Panc1 (cell line): ENCODE measurements at regions not wholly inside any gene's neighbourhood (a gene's known extent, or its start where the extent isn't known, plus 50 kb on each side); places are given as distances from the start of the nearest gene placed in this dataset.

Source experiments
- ATAC-seq: fragments of 200-7000 bp; cut with Tn5 transposase; 2 replicates; pipeline ENCODE4 v1.9.1; 2020; ENCODE audit warnings: mild to moderate bottlenecking, moderate library complexity
- BruUV-seq: library from RNA; stranded (reverse); fragments of 400-500 nt; replicated peaks from 2 replicates; lab custom pipeline; 2021; lab: Mats Ljungman, UMichigan
- CTCF ChIA-PET: fragments of 300-600 bp; sonication (Branson Sonifier 250); formaldehyde crosslinking; loops from one replicate; lab custom pipeline; 2022; ENCODE audit warnings: antibody characterized with exemption; lab: Charles Lee
- POLR2A ChIA-PET: fragments of 300-600 bp; sonication (Branson Sonifier 250); formaldehyde crosslinking; loops from one replicate; lab custom pipeline; 2022; ENCODE audit warnings: antibody characterized with exemption; lab: Charles Lee
- DNase-seq: peaks from one replicate; pipeline ENCODE4 v3.0.0-alpha.2; 2010; ENCODE audit warnings: low read depth, low spot score
- H3K27ac ChIP-seq: 2 replicates; pipeline ENCODE4 v1.5.1; 2011; ENCODE audit warnings: mild to moderate bottlenecking, low read length, inconsistent platforms
- H3K27me3 ChIP-seq: fragments of 200-500 bp; sonication (Bioruptor generic); 2 replicates; pipeline ENCODE4 v1.6.0; 2014; ENCODE audit warnings: low read length, inconsistent platforms; ENCODE audit not compliant: control insufficient read depth, insufficient read depth
- H3K36me3 ChIP-seq: fragments of 200-500 bp; sonication (Bioruptor generic); 2 replicates; pipeline ENCODE4 v1.5.1; 2014; ENCODE audit warnings: inconsistent platforms, mild to moderate bottlenecking, low read length, moderate library complexity; ENCODE audit not compliant: control insufficient read depth, insufficient read depth
- H3K4me1 ChIP-seq: 2 replicates; pipeline ENCODE4 v1.5.1; 2011; ENCODE audit warnings: inconsistent platforms, mild to moderate bottlenecking, low read length, moderate library complexity; ENCODE audit not compliant: control insufficient read depth, insufficient read depth
- H3K4me3 ChIP-seq, 2 experiments: 2 replicates each; pipeline ENCODE4 v1.5.1; 2011 to 2012; ENCODE audit warnings: low read depth in 2 of 2, low read length in 2 of 2, mild to moderate bottlenecking in 2 of 2, inconsistent platforms in 1 of 2, moderate library complexity in 1 of 2
- H3K9me3 ChIP-seq: fragments of 200-500 bp; sonication (Bioruptor generic); 2 replicates; pipeline ENCODE4 v1.5.1; 2014; ENCODE audit warnings: low read depth, mild to moderate bottlenecking, inconsistent platforms, low read length, moderate library complexity; ENCODE audit not compliant: control insufficient read depth, insufficient read depth
- CTCF ChIP-seq: fragments of 450-650 bp; IDR thresholded peaks from 2 replicates; pipeline ENCODE4 v1.5.1; 2017; ENCODE audit warnings: mild to moderate bottlenecking
- POLR2AphosphoS5 ChIP-seq: IDR thresholded peaks from 2 replicates; pipeline ENCODE4 v1.6.1; 2012; ENCODE audit warnings: mild to moderate bottlenecking, low read depth, low read length, moderate library complexity
- REST ChIP-seq, 2 experiments: IDR thresholded peaks; 2 replicates each; pipeline ENCODE4 v1.6.1; 2011 to 2012; ENCODE audit warnings: low read depth in 2 of 2, control low read depth in 1 of 2, low read length in 1 of 2, mild to moderate bottlenecking in 1 of 2, moderate library complexity in 1 of 2; ENCODE audit not compliant: insufficient read depth in 1 of 2
- SIN3A ChIP-seq: IDR thresholded peaks from 2 replicates; pipeline ENCODE4 v1.6.1; 2012; ENCODE audit warnings: low read depth, mild to moderate bottlenecking, low read length, moderate library complexity, borderline replicate concordance; ENCODE audit not compliant: insufficient read depth
- TCF7L2 ChIP-seq: IDR thresholded peaks from 2 replicates; pipeline ENCODE4 v1.6.1; 2011; ENCODE audit warnings: mild to moderate bottlenecking, low read depth, low read length, inconsistent platforms
- in situ Hi-C: cut with HindIII; loops from 2 replicates; pipeline ENCODE4 v1.10.0; 2016; ENCODE audit warnings: low sequenced_read_pairs, low pct_unique_long_range_greater_than_20kb
- intact Hi-C: fragments of 100-400 bp; cut with micrococcal nuclease; formaldehyde crosslinking; loops from one replicate; pipeline ENCODE4 v1.10.0; 2022; ENCODE audit not compliant: unreplicated experiment

- Histone ChIP-seq H3K9me3 (no peaks in the 10 kb centered on the region), H3K27ac (no peak overlapping the region), H3K4me3 (no peak overlapping the region), H3K36me3 (no peaks in the 10 kb centered on the region), H3K27me3 (no peaks in the 10 kb centered on the region), H3K4me1 (no peaks in the 10 kb centered on the region)
- ATAC-seq (no peak), DNase-seq (no peak)
- CTCF ChIA-PET: no interaction called here
- POLR2A ChIA-PET: no interaction called here
- no peak for TF ChIP-seq SIN3A
- intact Hi-C loops (no loop called here), in situ Hi-C loops (no loop called here)
- no TSS peak for BruUV-seq
Measured at GRCh38 chr18:39966275-39966674, 1988.8 kb upstream of the PIK3C3 start.

GRCh38 chr18:39962546-39962945 is 1992.5 kb upstream of the PIK3C3 start:
- Histone ChIP-seq H3K9me3 (no peaks in the 10 kb centered on the region), H3K4me1 (no peaks in the 10 kb centered on the region), H3K27me3 (no peaks in the 10 kb centered on the region), H3K36me3 (no peaks in the 10 kb centered on the region), H3K27ac (no peak overlapping the region), H3K4me3 (no peak overlapping the region)
- ChIA-PET CTCF (no interaction called here), POLR2A (no interaction called here)
- BruUV-seq: no TSS peak
- TF ChIP-seq CTCF (no peak), SIN3A (no peak), REST (IDR thresholded peaks at IDR 0.05; ENCODE audit: insufficient read depth in 1 of 2, low read depth in 2 of 2, low read length in 1 of 2) (no peak), TCF7L2 (no peak), POLR2AphosphoS5 (no peak)
- no peak for ATAC-seq
- in situ Hi-C loops: no loop called here
- intact Hi-C loops: no loop called here
- DNase-seq: no peak

- DNase-seq (no peak), ATAC-seq (no peak)
- Histone ChIP-seq H3K9me3 (no peaks in the 10 kb centered on the region), H3K27ac (no peak overlapping the region), H3K4me3 (no peak overlapping the region), H3K36me3 (no peaks in the 10 kb centered on the region), H3K27me3 (no peaks in the 10 kb centered on the region), H3K4me1 (no peaks in the 10 kb centered on the region)
- POLR2A ChIA-PET: no interaction called here
- in situ Hi-C loops (no loop called here), intact Hi-C loops (no loop called here)
- CTCF ChIA-PET: no interaction called here
- no peak for TF ChIP-seq POLR2AphosphoS5
- no peak for TF ChIP-seq SIN3A
- no peak for TF ChIP-seq REST (IDR thresholded peaks at IDR 0.05; ENCODE audit: insufficient read depth in 1 of 2, low read depth in 2 of 2, low read length in 1 of 2)
- no peak for TF ChIP-seq TCF7L2
- TF ChIP-seq CTCF: no peak
- BruUV-seq: no TSS peak
Measured at GRCh38 chr18:39960550-39960949, 1994.5 kb upstream of the PIK3C3 start.
